ENCODE measurements at regions not wholly inside any gene's neighbourhood (a gene's known extent, or its start where the extent isn't known, plus 50 kb on each side); places are given as distances from the start of the nearest gene placed in this dataset.

DNA sequence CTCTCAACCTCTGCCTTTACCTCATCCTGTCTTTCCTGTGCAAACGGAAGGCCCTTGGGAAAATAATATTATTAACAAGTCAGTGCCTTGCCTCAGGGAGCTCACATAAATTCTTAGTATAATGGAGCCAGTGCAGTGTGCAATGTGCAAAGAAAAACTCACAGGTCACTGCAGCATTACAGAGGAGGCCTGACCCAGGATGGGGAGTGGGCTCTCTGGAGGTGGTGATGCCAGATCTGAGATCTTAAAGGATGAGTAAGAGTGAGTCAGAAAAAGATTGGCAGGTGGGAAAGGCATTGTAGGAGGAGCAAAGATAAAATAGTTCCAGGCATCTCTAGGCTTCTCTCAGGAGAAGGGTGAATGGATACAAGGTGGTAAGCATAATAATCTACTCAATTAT is 185.6 kb upstream of the ADAMTS9 start:
- CTCF ChIA-PET: interaction anchor here (0.8 to 1.4 kb wide), 2 partner anchors 14 to 20 kb away, joined by 3 read pairs; no protein-coding TSS in a partner anchor
- DNase-seq (ENCODE audit: extremely low spot score): no peak
- POLR2A ChIA-PET: no interaction called here
- TF ChIP-seq, protein P1, sequence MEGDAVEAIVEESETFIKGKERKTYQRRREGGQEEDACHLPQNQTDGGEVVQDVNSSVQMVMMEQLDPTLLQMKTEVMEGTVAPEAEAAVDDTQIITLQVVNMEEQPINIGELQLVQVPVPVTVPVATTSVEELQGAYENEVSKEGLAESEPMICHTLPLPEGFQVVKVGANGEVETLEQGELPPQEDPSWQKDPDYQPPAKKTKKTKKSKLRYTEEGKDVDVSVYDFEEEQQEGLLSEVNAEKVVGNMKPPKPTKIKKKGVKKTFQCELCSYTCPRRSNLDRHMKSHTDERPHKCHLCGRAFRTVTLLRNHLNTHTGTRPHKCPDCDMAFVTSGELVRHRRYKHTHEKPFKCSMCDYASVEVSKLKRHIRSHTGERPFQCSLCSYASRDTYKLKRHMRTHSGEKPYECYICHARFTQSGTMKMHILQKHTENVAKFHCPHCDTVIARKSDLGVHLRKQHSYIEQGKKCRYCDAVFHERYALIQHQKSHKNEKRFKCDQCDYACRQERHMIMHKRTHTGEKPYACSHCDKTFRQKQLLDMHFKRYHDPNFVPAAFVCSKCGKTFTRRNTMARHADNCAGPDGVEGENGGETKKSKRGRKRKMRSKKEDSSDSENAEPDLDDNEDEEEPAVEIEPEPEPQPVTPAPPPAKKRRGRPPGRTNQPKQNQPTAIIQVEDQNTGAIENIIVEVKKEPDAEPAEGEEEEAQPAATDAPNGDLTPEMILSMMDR (IDR thresholded peaks at IDR 0.05; ENCODE audit: control extremely low read depth, extremely low read depth, low read depth, missing control alignments): no peak

DNA sequence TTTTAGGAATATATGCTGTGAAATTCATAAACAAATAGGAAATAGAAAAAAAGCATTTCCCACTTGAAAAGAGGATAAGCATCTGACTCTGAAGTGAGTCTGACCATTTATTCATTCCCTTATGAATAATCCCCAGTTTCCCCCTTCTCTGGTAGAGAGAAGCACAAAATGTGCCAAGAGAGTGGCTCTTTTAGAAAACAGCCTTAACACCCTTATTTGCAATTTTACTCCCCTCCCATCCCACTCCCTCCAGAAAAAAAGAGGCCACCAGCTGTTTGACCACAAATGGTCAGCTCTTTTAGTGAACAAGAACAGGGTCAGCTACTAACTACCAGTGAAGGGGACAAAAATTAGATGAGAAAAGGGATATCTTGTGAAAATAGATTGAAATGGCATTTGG is 184.5 kb upstream of the ADAMTS9 start:
- ChIA-PET CTCF (interaction anchor here (1.4 kb wide), 1 partner anchor 19 kb away, joined by 3 read pairs; no protein-coding TSS in a partner anchor), POLR2A (no interaction called here)
- no peak for DNase-seq (ENCODE audit: extremely low spot score)
- TF ChIP-seq, protein P1 (IDR thresholded peaks at IDR 0.05; ENCODE audit: control extremely low read depth, extremely low read depth, low read depth, missing control alignments): no peak

DNA sequence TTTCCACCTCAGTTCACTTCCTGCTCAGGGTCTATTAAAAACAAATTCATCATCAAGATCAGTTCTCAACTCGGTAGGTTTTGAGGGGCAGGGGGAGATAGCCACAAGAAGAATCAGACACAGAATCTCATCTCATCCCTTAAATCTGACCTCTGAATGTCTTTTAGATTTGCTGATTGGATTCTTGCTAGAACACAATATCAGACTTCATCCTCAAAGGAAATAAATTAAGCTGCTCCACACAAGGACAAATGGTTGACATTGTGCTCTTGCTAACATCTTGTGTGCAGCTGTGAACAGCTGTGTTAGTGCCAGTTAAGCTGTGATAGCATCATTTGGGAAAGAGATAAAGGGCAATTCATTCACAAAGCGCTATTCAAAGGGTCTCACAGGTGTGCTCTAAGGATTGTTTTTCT is 184.0 kb upstream of the ADAMTS9 start:
- CTCF ChIA-PET: interaction anchor here (1.4 kb wide), 1 partner anchor 19 kb away, joined by 3 read pairs; no protein-coding TSS in a partner anchor
- TF ChIP-seq, protein P1 (IDR thresholded peaks at IDR 0.05; ENCODE audit: control extremely low read depth, extremely low read depth, low read depth, missing control alignments): no peak
- POLR2A ChIA-PET: no interaction called here
- no peak for DNase-seq (ENCODE audit: extremely low spot score)

DNA sequence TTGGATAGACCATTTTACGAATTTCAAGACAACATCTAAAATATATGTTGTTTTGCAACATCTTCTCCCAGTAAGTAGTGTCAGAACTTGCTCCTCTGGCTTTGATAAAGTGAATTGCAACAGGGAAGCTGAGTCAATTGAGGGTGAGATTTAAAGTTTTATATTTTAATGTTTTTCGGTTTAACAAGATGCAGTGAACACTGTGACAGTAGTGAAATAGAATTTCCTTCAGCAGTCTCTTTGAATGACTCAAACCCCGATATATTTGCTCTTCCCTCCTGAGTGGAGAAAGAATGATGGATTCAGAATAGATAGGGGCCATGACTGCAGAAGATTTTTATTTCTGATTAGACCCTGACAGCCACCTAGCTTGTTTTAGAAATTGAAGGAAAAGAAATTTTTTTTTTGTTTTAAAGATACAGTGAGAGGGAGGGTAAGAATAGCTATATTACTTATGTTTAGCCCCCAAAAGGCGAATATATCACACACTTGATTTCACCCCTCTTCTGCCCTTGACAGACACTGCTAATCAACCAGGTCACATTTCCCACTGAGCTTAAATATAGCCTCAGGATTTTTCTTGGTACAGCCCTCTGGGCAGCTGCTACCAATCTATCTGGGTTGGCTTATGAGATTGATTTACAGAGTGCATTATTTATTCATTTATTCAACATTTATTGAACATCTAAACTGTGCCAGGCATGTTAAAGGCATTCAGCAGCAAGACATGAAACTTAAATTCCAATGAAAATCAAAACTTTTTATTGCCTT is 183.3 kb upstream of the ADAMTS9 start:
- POLR2A ChIA-PET: no interaction called here
- no peak for DNase-seq (ENCODE audit: extremely low spot score)
- TF ChIP-seq, protein P1 (IDR thresholded peaks at IDR 0.05; ENCODE audit: control extremely low read depth, extremely low read depth, low read depth, missing control alignments): no peak
- CTCF ChIA-PET: interaction anchor here (1.1 kb wide), 1 partner anchor 11 kb away, joined by 3 read pairs; no protein-coding TSS in a partner anchor

DNA sequence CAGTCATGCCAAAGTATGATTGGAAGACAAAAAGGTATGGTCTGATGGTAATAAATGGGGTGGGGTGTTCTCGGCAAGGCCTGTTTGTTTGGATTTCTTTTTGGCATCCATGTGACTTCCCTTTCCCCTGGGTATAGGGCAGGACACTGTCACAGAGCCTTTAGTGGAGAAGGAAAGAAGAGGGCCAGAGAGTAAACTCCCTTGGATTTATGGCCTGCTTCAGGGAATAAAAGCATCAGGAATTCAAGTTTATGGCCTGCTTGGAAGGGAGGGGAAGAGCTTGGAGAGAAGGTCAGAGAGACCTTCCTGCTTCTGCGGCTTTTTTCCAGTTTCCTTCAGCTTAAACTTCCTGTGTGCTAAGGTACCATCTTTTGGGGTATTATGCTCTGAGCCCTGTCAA is 179.4 kb upstream of the ADAMTS9 start:
- POLR2A ChIA-PET: no interaction called here
- TF ChIP-seq, protein P1 (IDR thresholded peaks at IDR 0.05; ENCODE audit: control extremely low read depth, extremely low read depth, low read depth, missing control alignments): no peak
- CTCF ChIA-PET: interaction anchor here (1.1 kb wide), 1 partner anchor 10 kb away, joined by 3 read pairs; no protein-coding TSS in a partner anchor
- DNase-seq (ENCODE audit: extremely low spot score): no peak

DNA sequence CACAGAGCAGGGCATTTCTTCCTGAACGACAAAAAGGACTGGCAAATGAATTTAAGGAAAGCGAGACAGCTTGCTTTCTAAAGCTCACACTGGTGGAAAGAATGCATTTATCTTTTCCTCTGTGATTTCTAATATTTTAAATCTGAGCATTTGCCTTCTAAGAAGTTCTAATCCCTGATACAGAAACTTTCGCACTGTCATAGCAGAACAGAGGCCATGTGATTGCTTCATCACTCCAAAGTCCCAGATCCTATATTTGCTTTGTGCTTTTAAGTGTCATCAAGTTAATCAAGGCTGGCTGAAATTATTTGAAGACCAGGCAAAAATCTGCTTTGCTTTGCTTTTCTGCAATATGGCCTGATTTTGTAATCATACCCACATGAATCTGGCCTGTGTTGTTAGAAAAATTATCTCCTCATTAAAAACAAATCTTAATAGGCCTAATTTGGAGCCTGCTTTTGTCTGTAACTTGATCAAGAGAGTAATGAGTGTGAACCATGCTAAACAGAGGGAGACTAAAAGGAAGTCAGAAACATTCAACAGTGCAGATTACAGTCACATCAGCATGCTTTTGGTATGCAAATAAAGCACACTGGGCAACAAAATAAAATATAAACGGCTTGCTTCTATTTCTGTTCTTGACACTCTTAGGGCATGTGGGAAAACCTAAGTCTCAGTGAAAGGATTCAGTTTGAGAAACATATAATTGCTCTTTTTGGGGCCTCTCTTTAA is 178.2 kb upstream of the ADAMTS9 start:
- POLR2A ChIA-PET: no interaction called here
- TF ChIP-seq, protein P1 (IDR thresholded peaks at IDR 0.05; ENCODE audit: control extremely low read depth, extremely low read depth, low read depth, missing control alignments): no peak

More for the DNA sequence above, 178.2 kb upstream of the ADAMTS9 start:
- CTCF ChIA-PET: no interaction called here
- no peak for DNase-seq (ENCODE audit: extremely low spot score)

All from GM10248 (cell line).